Gastroesophageal sphincter (tissue), 4 donors: ENCODE measurements at regions not wholly inside any gene's neighbourhood (a gene's known extent, or its start where the extent isn't known, plus 50 kb on each side); places are given as distances from the start of the nearest gene placed in this dataset.

ENCODE experiments used
- ATAC-seq: fragments of 150-250 bp; one replicate; pipeline ENCODE4 v1.9.1; 2016; ENCODE audit warnings: mild to moderate bottlenecking, moderate library complexity
- H3K27ac ChIP-seq, 4 donors: fragments of 200-600 bp; sonication (generic) in 3 of 4; 1 replicate in 3 of 4; 2 replicates in 1 of 4; pipeline ENCODE4 v1.5.1; 2016 to 2019
- H3K27me3 ChIP-seq: fragments of 200-600 bp; sonication (generic); one replicate; pipeline ENCODE4 v1.5.1; 2019
- H3K36me3 ChIP-seq, 2 donors: fragments of 200-600 bp; sonication (generic); one replicate each; pipeline ENCODE4 v1.5.1; 2019; ENCODE audit warnings: control low read depth in 1 of 2
- H3K4me1 ChIP-seq, 3 donors: fragments of 200-600 bp; sonication (generic); 1 replicate in 2 of 3; 2 replicates in 1 of 3; pipeline ENCODE4 v1.5.1; 2016 to 2019; ENCODE audit warnings: control low read depth in 2 of 3
- H3K4me3 ChIP-seq, 2 donors: fragments of 200-600 bp; sonication (generic); one replicate each; pipeline ENCODE4 v1.5.1; 2019; ENCODE audit warnings: mild to moderate bottlenecking in 1 of 2, moderate library complexity in 1 of 2
- H3K9me3 ChIP-seq, 3 donors: fragments of 200-600 bp; sonication (generic); one replicate each; pipeline ENCODE4 v1.5.1; 2017 to 2019; ENCODE audit warnings: control low read depth in 2 of 3
- EP300 ChIP-seq: sonication (generic); formaldehyde crosslinking; IDR thresholded peaks from one replicate; pipeline ENCODE4 v1.6.1; 2017; ENCODE audit warnings: antibody characterized with exemption, mild to moderate bottlenecking
- POLR2A ChIP-seq, 2 donors: fragments of 450-650 bp; IDR thresholded peaks; one replicate each; pipeline ENCODE4 v1.6.1; 2017; ENCODE audit warnings: antibody characterized with exemption in 2 of 2, mild to moderate bottlenecking in 2 of 2, moderate library complexity in 1 of 2
- POLR2AphosphoS5 ChIP-seq: sonication (generic); formaldehyde crosslinking; IDR thresholded peaks from one replicate; pipeline ENCODE4 v1.6.1; 2017; ENCODE audit warnings: antibody characterized with exemption
- WGBS, 2 donors: methylation state at CpG; one replicate each; pipeline ENCODE4 v1.1.5; 2018; ENCODE audit warnings: low coverage in 1 of 2; 5-methylcytosine and 5-hydroxymethylcytosine counted together
- TF ChIP-seq, protein P1 (sequence below), 4 experiments: fragments of 200-600 bp in 2 of 4; fragments of 450-650 bp in 2 of 4; sonication (generic) in 1 of 4; IDR thresholded peaks; one replicate each; pipeline ENCODE4 v1.5.1; 2017 to 2019; ENCODE audit warnings: antibody characterized with exemption in 4 of 4, mild to moderate bottlenecking in 2 of 4, moderate library complexity in 2 of 4

DNA sequence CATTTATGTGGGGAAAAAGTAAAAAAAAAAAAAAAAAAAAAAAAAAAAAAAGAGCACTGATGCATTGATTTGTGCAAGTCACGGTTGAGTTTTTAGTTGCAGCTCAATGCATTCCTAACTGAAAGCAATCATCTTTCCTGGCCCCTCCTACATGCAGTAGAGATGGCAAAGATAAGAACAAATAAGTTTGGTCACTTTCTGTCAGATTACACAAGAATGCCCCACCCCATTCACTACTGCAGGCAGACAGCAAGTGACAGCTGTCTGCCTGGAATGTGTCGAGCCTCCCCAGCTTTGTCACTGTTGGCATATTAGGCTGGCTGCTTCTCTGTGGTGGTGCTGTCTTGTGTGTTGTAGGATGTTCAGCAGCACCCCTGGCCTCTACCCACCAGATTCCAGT is 243.5 kb downstream of the FOXL1 start:
- ATAC-seq = no peak
- TF ChIP-seq POLR2AphosphoS5 (no peak), EP300 (no peak), POLR2A (IDR thresholded peaks at IDR 0.05) (no peak)
- TF ChIP-seq, protein P1, sequence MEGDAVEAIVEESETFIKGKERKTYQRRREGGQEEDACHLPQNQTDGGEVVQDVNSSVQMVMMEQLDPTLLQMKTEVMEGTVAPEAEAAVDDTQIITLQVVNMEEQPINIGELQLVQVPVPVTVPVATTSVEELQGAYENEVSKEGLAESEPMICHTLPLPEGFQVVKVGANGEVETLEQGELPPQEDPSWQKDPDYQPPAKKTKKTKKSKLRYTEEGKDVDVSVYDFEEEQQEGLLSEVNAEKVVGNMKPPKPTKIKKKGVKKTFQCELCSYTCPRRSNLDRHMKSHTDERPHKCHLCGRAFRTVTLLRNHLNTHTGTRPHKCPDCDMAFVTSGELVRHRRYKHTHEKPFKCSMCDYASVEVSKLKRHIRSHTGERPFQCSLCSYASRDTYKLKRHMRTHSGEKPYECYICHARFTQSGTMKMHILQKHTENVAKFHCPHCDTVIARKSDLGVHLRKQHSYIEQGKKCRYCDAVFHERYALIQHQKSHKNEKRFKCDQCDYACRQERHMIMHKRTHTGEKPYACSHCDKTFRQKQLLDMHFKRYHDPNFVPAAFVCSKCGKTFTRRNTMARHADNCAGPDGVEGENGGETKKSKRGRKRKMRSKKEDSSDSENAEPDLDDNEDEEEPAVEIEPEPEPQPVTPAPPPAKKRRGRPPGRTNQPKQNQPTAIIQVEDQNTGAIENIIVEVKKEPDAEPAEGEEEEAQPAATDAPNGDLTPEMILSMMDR (IDR thresholded peaks at IDR 0.05) = no peak
- no peaks in the 10 kb centered on the region for H3K4me1 ChIP-seq
- no peaks in the 10 kb centered on the region for H3K9me3 ChIP-seq
- no peak overlapping the region for H3K27ac ChIP-seq
- H3K36me3 ChIP-seq = no peaks in the 10 kb centered on the region
- H3K27me3 ChIP-seq = peaks cover 91% of the 10 kb centered on the region
- H3K4me3 ChIP-seq = no peak overlapping the region
- 92% methylated on average over 1 of the region's 2 CpGs; no CpG with 5 or more reads in 1 of the 2 donors for WGBS, 2 donors

DNA sequence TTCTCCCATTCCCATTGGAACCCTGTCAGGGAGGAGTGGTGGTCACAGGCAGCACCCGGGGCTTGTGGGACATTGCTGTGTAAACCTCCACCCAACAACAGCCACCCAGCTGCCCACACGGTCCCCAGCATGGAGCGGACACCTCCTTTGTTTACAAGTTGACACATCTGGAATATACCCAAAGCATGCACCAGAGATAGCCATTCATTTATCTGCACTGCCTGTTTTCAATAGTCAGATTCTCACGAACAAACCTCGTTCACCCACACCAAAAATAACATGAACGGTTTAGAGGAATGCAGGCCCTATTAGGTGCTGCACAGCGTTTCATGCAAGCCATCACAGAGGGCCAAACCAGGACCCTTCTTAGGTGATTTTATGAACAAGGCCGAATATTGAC is 244.8 kb downstream of the FOXL1 start:
- Histone ChIP-seq H3K27ac (no peak overlapping the region), H3K36me3 (no peaks in the 10 kb centered on the region), H3K4me3 (no peak overlapping the region), H3K27me3 (peaks cover 91% of the 10 kb centered on the region), H3K9me3 (no peaks in the 10 kb centered on the region), H3K4me1 (no peaks in the 10 kb centered on the region)
- TF ChIP-seq POLR2A (IDR thresholded peaks at IDR 0.05) (no peak), POLR2AphosphoS5 (no peak), EP300 (no peak)
- TF ChIP-seq, protein P1 (IDR thresholded peaks at IDR 0.05) = no peak
- no peak for ATAC-seq
- WGBS, 2 donors = 75% methylated on average over 4 of the region's 8 CpGs; no CpG with 5 or more reads in 1 of the 2 donors

DNA sequence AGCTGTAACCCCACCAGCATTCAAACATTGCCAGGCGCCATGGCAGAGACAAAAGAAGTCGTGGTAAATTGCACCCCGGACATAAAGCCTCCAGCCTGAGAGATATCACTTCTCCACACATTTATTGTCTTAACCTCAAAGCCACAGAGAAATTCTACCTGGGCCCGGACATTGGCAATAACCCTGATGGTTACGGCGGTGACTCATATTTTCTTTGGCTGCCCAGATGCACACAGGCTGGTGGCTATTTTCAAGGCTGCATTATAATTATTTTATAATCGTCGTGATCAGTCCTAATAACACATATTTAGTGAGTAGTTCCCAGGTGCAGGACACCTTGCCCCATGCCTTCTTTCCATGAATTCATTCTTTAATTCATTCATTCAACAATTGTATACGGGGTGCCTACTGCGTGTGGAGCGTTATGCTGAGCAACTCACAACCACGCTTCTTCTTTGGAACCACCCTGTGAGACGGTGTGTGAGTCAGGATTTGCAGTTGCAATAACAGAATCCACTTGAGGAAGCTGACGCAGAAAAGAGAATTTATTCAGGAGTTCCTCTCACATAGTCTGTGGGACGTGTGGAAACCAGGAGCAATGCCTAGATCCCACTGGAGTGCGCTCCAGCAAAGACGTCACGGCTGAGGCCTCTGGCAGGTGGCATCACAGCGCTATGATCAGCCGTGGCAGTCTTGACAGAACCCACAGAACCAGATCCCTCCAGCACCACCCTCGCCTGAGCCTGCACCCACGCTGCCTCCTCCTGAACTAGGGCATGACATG is 245.7 kb downstream of the FOXL1 start:
- Histone ChIP-seq H3K9me3 (no peaks in the 10 kb centered on the region), H3K4me1 (no peaks in the 10 kb centered on the region), H3K4me3 (no peak overlapping the region), H3K36me3 (no peaks in the 10 kb centered on the region), H3K27ac (no peak overlapping the region), H3K27me3 (peaks cover 91% of the 10 kb centered on the region)
- 76 to 92% methylated on average over 12 to 13 of the region's 22 CpGs for WGBS, 2 donors
- ATAC-seq = no peak
- no peak for TF ChIP-seq POLR2A (IDR thresholded peaks at IDR 0.05)
- no peak for TF ChIP-seq EP300
- TF ChIP-seq POLR2AphosphoS5 = no peak
- TF ChIP-seq, protein P1 (IDR thresholded peaks at IDR 0.05) = no peak

DNA sequence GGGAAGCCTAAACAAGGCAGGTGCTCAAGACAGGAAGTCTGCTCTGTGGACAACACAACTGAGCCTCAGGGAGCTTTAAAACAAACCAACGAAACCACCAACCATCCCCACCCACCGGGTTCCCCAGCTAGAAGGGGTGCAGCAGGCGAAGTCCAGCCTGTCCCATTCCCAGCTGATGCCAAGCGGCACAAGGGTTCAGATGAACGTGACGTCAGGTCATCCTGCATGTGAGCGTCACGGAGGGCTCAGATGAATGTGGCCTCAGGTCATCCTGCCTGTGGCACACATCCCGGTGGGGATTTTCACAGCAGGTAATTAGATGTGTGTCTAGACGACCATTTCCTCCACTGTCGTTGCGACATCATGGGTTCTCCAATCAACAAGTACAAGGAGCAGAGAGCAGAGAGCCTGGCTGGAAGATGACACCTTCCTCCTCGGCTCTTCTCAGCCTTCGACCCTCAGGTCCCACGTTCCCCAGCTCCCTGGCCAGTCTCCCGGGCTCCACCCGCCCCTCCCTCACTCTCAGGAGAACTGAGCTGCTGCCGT is 246.5 kb downstream of the FOXL1 start:
- WGBS, 2 donors = 47% methylated on average over 4 of the region's 18 CpGs; no CpG with 5 or more reads in 1 of the 2 donors
- Histone ChIP-seq H3K36me3 (no peaks in the 10 kb centered on the region), H3K27ac (no peak overlapping the region), H3K4me1 (no peaks in the 10 kb centered on the region), H3K27me3 (peaks cover 91% of the 10 kb centered on the region), H3K4me3 (no peak overlapping the region), H3K9me3 (no peaks in the 10 kb centered on the region)
- TF ChIP-seq, protein P1 (IDR thresholded peaks at IDR 0.05) = no peak
- no peak for ATAC-seq

DNA sequence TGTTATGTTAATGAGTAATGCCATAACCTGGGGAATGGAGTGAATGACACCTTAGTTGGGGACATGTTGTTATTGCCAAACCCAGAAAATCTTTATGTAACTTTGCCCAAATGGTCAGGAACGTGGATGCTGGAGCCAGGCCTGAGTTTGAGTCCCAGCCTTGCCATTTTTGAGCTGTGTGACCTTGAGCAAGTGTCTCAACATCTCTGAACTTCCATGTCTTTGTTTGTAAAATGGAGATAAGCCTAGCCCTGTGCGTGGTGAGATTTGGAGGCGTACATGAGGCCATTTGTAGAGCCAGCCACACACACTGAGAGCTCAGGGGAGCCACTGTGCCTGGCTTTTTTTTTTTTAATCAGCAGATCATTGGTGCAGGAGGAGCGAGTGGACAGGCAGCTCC is 247.3 kb downstream of the FOXL1 start:
- H3K4me3 ChIP-seq = no peak overlapping the region
- no peak for ATAC-seq
- no peak overlapping the region for H3K27ac ChIP-seq
- TF ChIP-seq POLR2AphosphoS5 (no peak), POLR2A (IDR thresholded peaks at IDR 0.05) (no peak), EP300 (no peak)
- TF ChIP-seq, protein P1 (IDR thresholded peaks at IDR 0.05) = no peak
- H3K36me3 ChIP-seq = no peaks in the 10 kb centered on the region
- peaks cover 88% of the 10 kb centered on the region for H3K27me3 ChIP-seq
- WGBS, 2 donors = 82% methylated on average over 3 of the region's 4 CpGs; no CpG with 5 or more reads in 1 of the 2 donors
- no peaks in the 10 kb centered on the region for H3K9me3 ChIP-seq
- no peaks in the 10 kb centered on the region for H3K4me1 ChIP-seq
